ENCODE measurements at regions not wholly inside any gene's neighbourhood (a gene's known extent, or its start where the extent isn't known, plus 50 kb on each side); places are given as distances from the start of the nearest gene placed in this dataset.

DNA sequence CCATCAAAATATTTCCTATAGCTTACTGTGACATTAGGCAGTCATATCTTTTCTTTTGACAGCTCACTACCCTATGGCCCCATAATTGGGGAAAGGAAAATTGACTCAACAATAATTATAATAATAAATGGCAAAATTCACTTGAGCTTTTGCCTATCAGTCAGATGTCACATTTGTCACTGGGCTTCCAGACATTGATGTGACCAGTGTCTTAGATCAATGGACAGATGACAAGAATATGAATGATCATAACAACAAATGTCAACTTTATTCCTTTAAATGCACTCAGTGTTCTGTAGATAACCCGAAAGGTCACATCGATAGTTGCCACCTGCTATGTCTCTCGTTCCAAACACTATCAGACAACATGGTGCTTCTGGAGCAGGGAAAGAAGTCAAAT lies 266.7 kb downstream of the GPATCH2 start:
- TF ChIP-seq, protein P1, sequence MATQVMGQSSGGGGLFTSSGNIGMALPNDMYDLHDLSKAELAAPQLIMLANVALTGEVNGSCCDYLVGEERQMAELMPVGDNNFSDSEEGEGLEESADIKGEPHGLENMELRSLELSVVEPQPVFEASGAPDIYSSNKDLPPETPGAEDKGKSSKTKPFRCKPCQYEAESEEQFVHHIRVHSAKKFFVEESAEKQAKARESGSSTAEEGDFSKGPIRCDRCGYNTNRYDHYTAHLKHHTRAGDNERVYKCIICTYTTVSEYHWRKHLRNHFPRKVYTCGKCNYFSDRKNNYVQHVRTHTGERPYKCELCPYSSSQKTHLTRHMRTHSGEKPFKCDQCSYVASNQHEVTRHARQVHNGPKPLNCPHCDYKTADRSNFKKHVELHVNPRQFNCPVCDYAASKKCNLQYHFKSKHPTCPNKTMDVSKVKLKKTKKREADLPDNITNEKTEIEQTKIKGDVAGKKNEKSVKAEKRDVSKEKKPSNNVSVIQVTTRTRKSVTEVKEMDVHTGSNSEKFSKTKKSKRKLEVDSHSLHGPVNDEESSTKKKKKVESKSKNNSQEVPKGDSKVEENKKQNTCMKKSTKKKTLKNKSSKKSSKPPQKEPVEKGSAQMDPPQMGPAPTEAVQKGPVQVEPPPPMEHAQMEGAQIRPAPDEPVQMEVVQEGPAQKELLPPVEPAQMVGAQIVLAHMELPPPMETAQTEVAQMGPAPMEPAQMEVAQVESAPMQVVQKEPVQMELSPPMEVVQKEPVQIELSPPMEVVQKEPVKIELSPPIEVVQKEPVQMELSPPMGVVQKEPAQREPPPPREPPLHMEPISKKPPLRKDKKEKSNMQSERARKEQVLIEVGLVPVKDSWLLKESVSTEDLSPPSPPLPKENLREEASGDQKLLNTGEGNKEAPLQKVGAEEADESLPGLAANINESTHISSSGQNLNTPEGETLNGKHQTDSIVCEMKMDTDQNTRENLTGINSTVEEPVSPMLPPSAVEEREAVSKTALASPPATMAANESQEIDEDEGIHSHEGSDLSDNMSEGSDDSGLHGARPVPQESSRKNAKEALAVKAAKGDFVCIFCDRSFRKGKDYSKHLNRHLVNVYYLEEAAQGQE (IDR thresholded peaks at IDR 0.05; ENCODE audit: insufficient read depth in 1 of 2, low read depth in 2 of 2, low read length in 2 of 2), result no peak
- no peak for TF ChIP-seq TAF1 (IDR thresholded peaks at IDR 0.05; ENCODE audit: borderline replicate concordance, insufficient read depth, low read length)
- TF ChIP-seq SIN3A (IDR thresholded peaks at IDR 0.05; ENCODE audit: borderline replicate concordance, insufficient read depth, low read length), result no peak
- TF ChIP-seq POLR2AphosphoS5 (IDR thresholded peaks at IDR 0.05; ENCODE audit: low read depth, low read length), result no peak
- TF ChIP-seq FOXP2 (optimal IDR thresholded peaks at IDR 0.05; ENCODE audit: borderline replicate concordance, extremely low read depth, extremely low read length, insufficient read depth), result no peak

DNA sequence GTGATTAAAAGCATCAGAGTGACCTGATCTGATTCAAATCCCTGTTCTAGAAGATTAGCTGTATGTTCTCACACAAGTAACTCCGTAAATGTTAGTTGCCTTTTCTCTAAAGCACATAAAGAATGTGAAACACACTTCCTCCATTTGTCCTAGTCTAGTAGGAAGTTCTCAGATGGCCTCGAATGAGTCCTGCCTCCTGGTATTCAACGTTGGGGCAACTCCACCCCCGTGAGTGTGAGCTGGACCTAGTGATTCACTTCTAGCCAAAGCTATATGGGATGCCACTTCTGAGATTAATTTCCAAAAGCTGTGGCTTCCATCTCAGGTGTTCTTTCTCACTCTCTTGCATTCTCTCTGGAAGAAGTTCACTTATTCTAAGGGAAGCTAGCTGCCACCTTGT lies 267.6 kb downstream of the GPATCH2 start:
- TF ChIP-seq POLR2AphosphoS5 (IDR thresholded peaks at IDR 0.05; ENCODE audit: low read depth, low read length), result no peak
- no peak for TF ChIP-seq SIN3A (IDR thresholded peaks at IDR 0.05; ENCODE audit: borderline replicate concordance, insufficient read depth, low read length)
- no peak for TF ChIP-seq TAF1 (IDR thresholded peaks at IDR 0.05; ENCODE audit: borderline replicate concordance, insufficient read depth, low read length)
- TF ChIP-seq, protein P1 (IDR thresholded peaks at IDR 0.05; ENCODE audit: insufficient read depth in 1 of 2, low read depth in 2 of 2, low read length in 2 of 2), result no peak
- no peak for TF ChIP-seq FOXP2 (optimal IDR thresholded peaks at IDR 0.05; ENCODE audit: borderline replicate concordance, extremely low read depth, extremely low read length, insufficient read depth)

DNA sequence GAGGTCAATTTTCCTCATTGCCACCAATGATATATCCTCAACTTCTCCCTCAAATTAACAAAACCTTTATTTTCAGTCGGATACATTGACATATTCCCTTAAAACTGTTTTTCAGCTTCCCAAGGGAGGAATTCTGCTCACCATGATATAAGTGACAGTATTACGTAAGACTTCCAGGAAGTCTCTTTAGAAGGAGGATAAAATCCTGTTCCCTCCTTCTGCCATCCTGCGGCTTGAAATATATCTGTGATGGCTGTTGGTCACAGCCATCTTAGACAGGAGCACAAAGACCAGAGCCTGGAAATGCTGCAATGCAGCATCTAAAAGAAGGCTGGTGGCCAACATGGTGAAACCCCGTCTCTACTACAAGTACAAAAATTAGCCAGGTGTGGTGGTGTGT lies 270.4 kb downstream of the GPATCH2 start:
- TF ChIP-seq POLR2AphosphoS5 (IDR thresholded peaks at IDR 0.05; ENCODE audit: low read depth, low read length) (no peak), SIN3A (IDR thresholded peaks at IDR 0.05; ENCODE audit: borderline replicate concordance, insufficient read depth, low read length) (no peak), FOXP2 (optimal IDR thresholded peaks at IDR 0.05; ENCODE audit: borderline replicate concordance, extremely low read depth, extremely low read length, insufficient read depth) (no peak), TAF1 (IDR thresholded peaks at IDR 0.05; ENCODE audit: borderline replicate concordance, insufficient read depth, low read length) (no peak)
- TF ChIP-seq, protein P1 (IDR thresholded peaks at IDR 0.05; ENCODE audit: insufficient read depth in 1 of 2, low read depth in 2 of 2, low read length in 2 of 2), result no peak

DNA sequence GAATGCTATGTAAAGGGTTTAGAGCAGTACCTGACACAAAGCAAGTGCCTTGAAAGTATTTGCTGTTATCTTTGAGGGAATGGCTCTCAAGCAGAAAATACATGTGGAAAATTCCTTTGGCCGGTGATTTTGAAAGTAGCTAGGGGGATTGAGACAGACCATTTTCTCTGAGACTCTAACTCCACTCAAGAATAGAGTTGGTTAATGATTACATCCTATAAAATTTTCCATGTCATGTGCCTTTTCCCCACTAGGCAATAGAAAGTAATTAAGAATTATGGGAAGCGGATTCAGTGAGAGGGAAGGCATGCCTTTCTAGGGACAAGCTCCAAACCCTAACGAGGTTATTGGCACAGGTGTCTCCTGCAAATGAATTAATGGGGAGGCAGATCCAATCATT lies 276.0 kb downstream of the GPATCH2 start:
- TF ChIP-seq SIN3A (IDR thresholded peaks at IDR 0.05; ENCODE audit: borderline replicate concordance, insufficient read depth, low read length) (no peak), POLR2AphosphoS5 (IDR thresholded peaks at IDR 0.05; ENCODE audit: low read depth, low read length) (no peak), TAF1 (IDR thresholded peaks at IDR 0.05; ENCODE audit: borderline replicate concordance, insufficient read depth, low read length) (no peak), FOXP2 (optimal IDR thresholded peaks at IDR 0.05; ENCODE audit: borderline replicate concordance, extremely low read depth, extremely low read length, insufficient read depth) (no peak)
- TF ChIP-seq, protein P1 (IDR thresholded peaks at IDR 0.05; ENCODE audit: insufficient read depth in 1 of 2, low read depth in 2 of 2, low read length in 2 of 2), result no peak

All from PFSK-1 (cell line).